ENCODE measurements at regions not wholly inside any gene's neighbourhood (a gene's known extent, or its start where the extent isn't known, plus 50 kb on each side); places are given as distances from the start of the nearest gene placed in this dataset.

DNA sequence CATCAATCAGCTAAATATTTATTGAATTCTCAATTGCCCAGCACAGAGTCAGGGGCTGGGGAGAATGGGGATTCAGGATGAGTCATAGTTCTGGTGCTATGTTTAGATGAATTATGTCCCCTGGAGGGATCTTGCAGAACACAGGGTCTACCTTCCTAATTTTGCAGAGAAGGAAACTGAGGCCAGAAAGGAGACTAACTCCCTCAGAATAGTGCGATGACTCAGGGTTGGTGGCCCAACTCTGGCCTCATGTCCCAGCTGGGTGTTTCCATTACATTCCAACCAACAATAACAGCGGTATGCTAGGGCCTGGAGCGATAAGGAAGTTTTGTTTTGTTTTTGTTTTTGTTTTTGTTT lies 270.9 kb downstream of the TLE3 start:
- peaks cover 22% of the 10 kb centered on the region for H3K4me1 Mint-ChIP-seq
- TF ChIP-seq, protein P1, sequence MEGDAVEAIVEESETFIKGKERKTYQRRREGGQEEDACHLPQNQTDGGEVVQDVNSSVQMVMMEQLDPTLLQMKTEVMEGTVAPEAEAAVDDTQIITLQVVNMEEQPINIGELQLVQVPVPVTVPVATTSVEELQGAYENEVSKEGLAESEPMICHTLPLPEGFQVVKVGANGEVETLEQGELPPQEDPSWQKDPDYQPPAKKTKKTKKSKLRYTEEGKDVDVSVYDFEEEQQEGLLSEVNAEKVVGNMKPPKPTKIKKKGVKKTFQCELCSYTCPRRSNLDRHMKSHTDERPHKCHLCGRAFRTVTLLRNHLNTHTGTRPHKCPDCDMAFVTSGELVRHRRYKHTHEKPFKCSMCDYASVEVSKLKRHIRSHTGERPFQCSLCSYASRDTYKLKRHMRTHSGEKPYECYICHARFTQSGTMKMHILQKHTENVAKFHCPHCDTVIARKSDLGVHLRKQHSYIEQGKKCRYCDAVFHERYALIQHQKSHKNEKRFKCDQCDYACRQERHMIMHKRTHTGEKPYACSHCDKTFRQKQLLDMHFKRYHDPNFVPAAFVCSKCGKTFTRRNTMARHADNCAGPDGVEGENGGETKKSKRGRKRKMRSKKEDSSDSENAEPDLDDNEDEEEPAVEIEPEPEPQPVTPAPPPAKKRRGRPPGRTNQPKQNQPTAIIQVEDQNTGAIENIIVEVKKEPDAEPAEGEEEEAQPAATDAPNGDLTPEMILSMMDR (conservative IDR thresholded peaks at IDR 0.05): no peak
- H3K4me3 Mint-ChIP-seq: no peak overlapping the region
- no peak overlapping the region for H3K27ac Mint-ChIP-seq (ENCODE audit: unreplicated experiment)
- no peaks in the 10 kb centered on the region for H3K36me3 Mint-ChIP-seq (ENCODE audit: low read depth)
- no peak for DNase-seq (ENCODE audit: low read depth, low spot score)
- no peaks in the 10 kb centered on the region for H3K9me3 Mint-ChIP-seq
- peaks cover 22% of the 10 kb centered on the region for H3K27me3 Mint-ChIP-seq (ENCODE audit: low read depth)

GRCh38 chr15:69827751-69828150 lies 270.0 kb downstream of the TLE3 start:
- no peak for DNase-seq (ENCODE audit: low read depth, low spot score)
- Mint-ChIP-seq H3K27ac (ENCODE audit: unreplicated experiment) (peak overlapping the region; percentile 24), H3K4me3 (no peak overlapping the region), H3K27me3 (ENCODE audit: low read depth) (peaks cover 25% of the 10 kb centered on the region), H3K9me3 (no peaks in the 10 kb centered on the region), H3K36me3 (ENCODE audit: low read depth) (no peaks in the 10 kb centered on the region), H3K4me1 (peaks cover 23% of the 10 kb centered on the region)
- TF ChIP-seq, protein P1 (conservative IDR thresholded peaks at IDR 0.05): no peak

GRCh38 chr15:69828181-69828828 lies 269.4 kb downstream of the TLE3 start:
- Mint-ChIP-seq H3K4me3 (no peak overlapping the region), H3K4me1 (peaks cover 23% of the 10 kb centered on the region), H3K27ac (ENCODE audit: unreplicated experiment) (no peak overlapping the region), H3K9me3 (no peaks in the 10 kb centered on the region), H3K36me3 (ENCODE audit: low read depth) (no peaks in the 10 kb centered on the region), H3K27me3 (ENCODE audit: low read depth) (peaks cover 25% of the 10 kb centered on the region)
- TF ChIP-seq, protein P1 (conservative IDR thresholded peaks at IDR 0.05): no peak
- DNase-seq (ENCODE audit: low read depth, low spot score): no peak

DNA sequence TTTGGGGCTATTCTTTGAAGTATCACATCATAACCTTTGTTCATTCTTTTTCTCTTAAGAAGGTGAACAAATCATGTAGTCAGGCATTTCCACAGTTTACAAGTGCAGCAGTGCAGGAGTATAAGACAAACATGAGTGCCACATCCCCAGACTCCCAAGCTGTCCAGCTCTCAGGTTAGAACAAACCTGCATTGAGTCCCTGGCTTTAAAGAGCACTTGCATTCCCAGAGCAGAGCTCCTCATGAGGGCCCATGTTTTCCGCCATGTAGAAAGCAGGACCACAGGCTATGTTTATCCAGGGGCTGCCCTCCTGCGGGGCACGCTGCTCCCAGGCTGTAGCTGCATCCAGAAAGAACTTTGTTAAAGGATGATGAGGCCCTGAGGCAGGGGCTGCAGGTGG lies 267.7 kb downstream of the TLE3 start:
- Mint-ChIP-seq H3K36me3 (ENCODE audit: low read depth) (no peaks in the 10 kb centered on the region), H3K27ac (ENCODE audit: unreplicated experiment) (no peak overlapping the region), H3K27me3 (ENCODE audit: low read depth) (peaks cover 27% of the 10 kb centered on the region), H3K4me1 (peaks cover 22% of the 10 kb centered on the region), H3K9me3 (no peaks in the 10 kb centered on the region), H3K4me3 (no peak overlapping the region)
- DNase-seq (ENCODE audit: low read depth, low spot score): no peak
- TF ChIP-seq, protein P1 (conservative IDR thresholded peaks at IDR 0.05): no peak

GRCh38 chr15:69830430-69830829 lies 267.3 kb downstream of the TLE3 start:
- H3K27me3 Mint-ChIP-seq (ENCODE audit: low read depth): peaks cover 29% of the 10 kb centered on the region

More at GRCh38 chr15:69830430-69830829, 267.3 kb downstream of the TLE3 start:
- Mint-ChIP-seq H3K27ac (ENCODE audit: unreplicated experiment) (no peak overlapping the region), H3K9me3 (no peaks in the 10 kb centered on the region), H3K4me3 (no peak overlapping the region), H3K36me3 (ENCODE audit: low read depth) (no peaks in the 10 kb centered on the region), H3K4me1 (peaks cover 22% of the 10 kb centered on the region)
- no peak for DNase-seq (ENCODE audit: low read depth, low spot score)
- TF ChIP-seq, protein P1 (conservative IDR thresholded peaks at IDR 0.05): no peak
